ENCODE measurements at regions not wholly inside any gene's neighbourhood (a gene's known extent, or its start where the extent isn't known, plus 50 kb on each side); places are given as distances from the start of the nearest gene placed in this dataset.
A peak's percentile ranks its signal among the peaks of the same experiment; 100 is the strongest.
"Not testable (repeated sequence)": the region's sequence is repeated elsewhere in the genome, so short reads cannot be mapped to it uniquely, and the experiment has no call there.

- H3K4me1 ChIP-seq, result no peaks in the 10 kb centered on the region
- H3K9me3 ChIP-seq, result no peaks in the 10 kb centered on the region
- H3K27me3 ChIP-seq, result no peaks in the 10 kb centered on the region
- no peak for DNase-seq
- TF ChIP-seq, protein P1, sequence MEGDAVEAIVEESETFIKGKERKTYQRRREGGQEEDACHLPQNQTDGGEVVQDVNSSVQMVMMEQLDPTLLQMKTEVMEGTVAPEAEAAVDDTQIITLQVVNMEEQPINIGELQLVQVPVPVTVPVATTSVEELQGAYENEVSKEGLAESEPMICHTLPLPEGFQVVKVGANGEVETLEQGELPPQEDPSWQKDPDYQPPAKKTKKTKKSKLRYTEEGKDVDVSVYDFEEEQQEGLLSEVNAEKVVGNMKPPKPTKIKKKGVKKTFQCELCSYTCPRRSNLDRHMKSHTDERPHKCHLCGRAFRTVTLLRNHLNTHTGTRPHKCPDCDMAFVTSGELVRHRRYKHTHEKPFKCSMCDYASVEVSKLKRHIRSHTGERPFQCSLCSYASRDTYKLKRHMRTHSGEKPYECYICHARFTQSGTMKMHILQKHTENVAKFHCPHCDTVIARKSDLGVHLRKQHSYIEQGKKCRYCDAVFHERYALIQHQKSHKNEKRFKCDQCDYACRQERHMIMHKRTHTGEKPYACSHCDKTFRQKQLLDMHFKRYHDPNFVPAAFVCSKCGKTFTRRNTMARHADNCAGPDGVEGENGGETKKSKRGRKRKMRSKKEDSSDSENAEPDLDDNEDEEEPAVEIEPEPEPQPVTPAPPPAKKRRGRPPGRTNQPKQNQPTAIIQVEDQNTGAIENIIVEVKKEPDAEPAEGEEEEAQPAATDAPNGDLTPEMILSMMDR (IDR thresholded peaks at IDR 0.05), result no peak
- no peak for TF ChIP-seq POLR2A (IDR thresholded peaks at IDR 0.05)
- no peak overlapping the region for H3K4me3 ChIP-seq
- H3K36me3 ChIP-seq, result no peaks in the 10 kb centered on the region
- H3K27ac ChIP-seq, result no peak overlapping the region
Observed at GRCh38 chr10:81179324-81179723, 641.6 kb downstream of the SH2D4B start.

GRCh38 chr10:81179805-81180452 is 642.2 kb downstream of the SH2D4B start:
- no peak for DNase-seq
- H3K9me3 ChIP-seq, result no peaks in the 10 kb centered on the region
- H3K27me3 ChIP-seq, result no peaks in the 10 kb centered on the region
- no peak for TF ChIP-seq POLR2A (IDR thresholded peaks at IDR 0.05)
- TF ChIP-seq, protein P1 (IDR thresholded peaks at IDR 0.05), result peak in 3 of 6 experiments; percentile 29 to 38 (median 31)
- no peak overlapping the region for H3K4me3 ChIP-seq
- no peaks in the 10 kb centered on the region for H3K36me3 ChIP-seq
- H3K27ac ChIP-seq, result no peak overlapping the region
- H3K4me1 ChIP-seq, result no peaks in the 10 kb centered on the region

DNA sequence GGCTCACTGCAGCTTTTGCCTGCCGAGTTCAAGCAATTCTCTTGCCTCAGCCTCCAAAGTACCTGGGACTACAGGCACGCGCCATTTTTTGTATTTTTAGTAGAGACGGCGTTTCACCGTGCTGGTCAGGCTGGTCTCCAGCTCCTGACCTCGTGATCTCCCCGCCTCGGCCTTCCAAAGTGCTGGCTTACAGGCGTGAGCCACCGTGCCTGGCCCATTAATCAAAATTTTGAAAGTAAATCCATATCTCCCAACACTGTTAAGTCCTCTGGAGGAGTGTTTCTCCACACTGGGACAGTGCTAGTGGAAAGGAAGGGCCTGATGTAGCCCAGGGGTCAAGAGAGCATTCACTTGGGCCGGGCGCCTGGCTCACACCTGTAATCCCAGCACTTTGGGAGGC is 644.6 kb downstream of the SH2D4B start:
- no peak for TF ChIP-seq POLR2A (IDR thresholded peaks at IDR 0.05)
- TF ChIP-seq, protein P1 (IDR thresholded peaks at IDR 0.05), result no peak
- no peaks in the 10 kb centered on the region for H3K4me1 ChIP-seq
- H3K9me3 ChIP-seq, result no peaks in the 10 kb centered on the region
- no peaks in the 10 kb centered on the region for H3K36me3 ChIP-seq
- no peak for DNase-seq
- H3K27ac ChIP-seq, result no peak overlapping the region
- H3K27me3 ChIP-seq, result no peaks in the 10 kb centered on the region
- H3K4me3 ChIP-seq, result no peak overlapping the region

DNA sequence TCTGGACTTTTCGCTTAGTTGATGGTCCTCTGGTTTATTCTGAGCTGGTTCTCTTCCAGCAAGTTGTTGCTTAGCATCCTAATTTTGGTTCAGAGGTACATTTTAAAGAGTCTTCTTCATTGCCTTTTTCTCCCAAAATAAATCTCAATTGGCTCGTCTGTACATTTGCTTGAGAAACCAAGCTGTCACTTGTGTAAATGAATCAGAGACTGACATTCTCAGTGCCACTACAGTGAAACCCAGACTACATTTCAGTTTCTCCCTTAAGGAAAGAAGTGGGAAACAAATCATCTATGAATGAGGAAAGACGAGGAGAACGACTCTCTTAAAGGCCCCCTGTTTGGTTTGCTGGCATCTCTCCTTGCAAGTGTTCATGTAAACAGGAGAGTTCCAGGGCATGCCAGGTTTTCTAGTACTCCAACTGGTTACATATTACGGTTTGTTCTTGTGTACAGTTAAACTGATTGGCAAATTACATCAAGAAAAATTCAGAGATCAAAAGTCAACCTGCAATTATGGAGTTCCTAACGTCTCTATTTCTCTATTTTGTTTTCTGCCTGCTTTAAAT is 654.6 kb downstream of the SH2D4B start:
- Histone ChIP-seq H3K36me3 (no peaks in the 10 kb centered on the region), H3K4me1 (no peaks in the 10 kb centered on the region), H3K9me3 (no peaks in the 10 kb centered on the region), H3K27ac (no peak overlapping the region), H3K4me3 (no peak overlapping the region), H3K27me3 (no peaks in the 10 kb centered on the region)
- TF ChIP-seq, protein P1 (IDR thresholded peaks at IDR 0.05), result no peak
- TF ChIP-seq POLR2A (IDR thresholded peaks at IDR 0.05), result no peak
- no peak for DNase-seq

DNA sequence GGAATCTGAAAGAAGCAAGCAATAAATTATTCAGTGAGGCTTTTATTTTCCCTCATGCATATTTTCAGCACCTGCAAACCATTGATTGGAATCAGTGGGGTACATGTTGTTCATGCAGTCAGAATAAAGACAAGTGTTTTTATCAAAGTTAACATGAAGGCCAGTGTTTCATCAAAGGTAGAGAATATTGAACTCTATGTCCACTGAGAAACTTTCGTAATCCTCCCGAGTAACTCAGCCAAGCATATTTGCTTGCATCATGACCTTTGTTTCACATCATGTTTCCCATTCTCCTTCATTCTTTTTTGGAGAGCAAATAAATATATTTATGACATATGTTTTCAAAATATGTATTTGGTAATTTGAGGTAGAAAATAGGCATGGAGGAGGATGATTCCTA is 663.1 kb downstream of the SH2D4B start:
- H3K27me3 ChIP-seq, result no peaks in the 10 kb centered on the region
- no peak overlapping the region for H3K4me3 ChIP-seq
- TF ChIP-seq, protein P1 (IDR thresholded peaks at IDR 0.05), result no peak
- TF ChIP-seq POLR2A (IDR thresholded peaks at IDR 0.05), result no peak
- no peaks in the 10 kb centered on the region for H3K4me1 ChIP-seq
- DNase-seq, result no peak
- no peak overlapping the region for H3K27ac ChIP-seq
- H3K36me3 ChIP-seq, result no peaks in the 10 kb centered on the region
- H3K9me3 ChIP-seq, result no peaks in the 10 kb centered on the region

GRCh38 chr10:81207359-81207758 is 667.6 kb upstream of the NRG3 start:
- H3K27me3 ChIP-seq, H3K27ac ChIP-seq, DNase-seq, H3K9me3 ChIP-seq, H3K36me3 ChIP-seq, H3K4me1 ChIP-seq, H3K4me3 ChIP-seq: not testable (repeated sequence)
